BJ (cell line): ENCODE measurements at regions not wholly inside any gene's neighbourhood (a gene's known extent, or its start where the extent isn't known, plus 50 kb on each side); places are given as distances from the start of the nearest gene placed in this dataset.

ENCODE experiments used
- CTCF ChIA-PET: fragments of 350-600 bp; formaldehyde crosslinking; extraction: SDS; loops from one replicate; lab custom pipeline; 2021; ENCODE audit warnings: antibody characterized with exemption, inconsistent platforms; lab: Yijun Ruan, JAX
- POLR2A ChIA-PET: fragments of 300-600 bp; sonication (Branson Sonifier 250); formaldehyde crosslinking; extraction: SDS; loops from one replicate; lab custom pipeline; 2021; ENCODE audit warnings: antibody characterized with exemption; lab: Charles Lee
- DNase-seq: peaks from one replicate; pipeline ENCODE4 v3.0.0-alpha.2; 2011; ENCODE audit warnings: low read depth
- H3K27me3 ChIP-seq: 2 replicates; pipeline ENCODE4 v1.6.0; 2011; ENCODE audit warnings: low read length; ENCODE audit not compliant: control insufficient read depth, insufficient read depth
- H3K36me3 ChIP-seq: 2 replicates; pipeline ENCODE4 v1.5.1; 2011; ENCODE audit warnings: low read length; ENCODE audit not compliant: control insufficient read depth, insufficient read depth
- H3K4me3 ChIP-seq: 2 replicates; pipeline ENCODE4 v1.5.1; 2011; ENCODE audit warnings: low read depth, mild to moderate bottlenecking, control low read depth, low read length
- CTCF ChIP-seq: IDR thresholded peaks from 2 replicates; pipeline ENCODE4 v1.5.1; 2011; ENCODE audit warnings: low read depth, mild to moderate bottlenecking, control low read depth, inconsistent platforms, low read length, moderate library complexity; ENCODE audit not compliant: insufficient read depth

DNA sequence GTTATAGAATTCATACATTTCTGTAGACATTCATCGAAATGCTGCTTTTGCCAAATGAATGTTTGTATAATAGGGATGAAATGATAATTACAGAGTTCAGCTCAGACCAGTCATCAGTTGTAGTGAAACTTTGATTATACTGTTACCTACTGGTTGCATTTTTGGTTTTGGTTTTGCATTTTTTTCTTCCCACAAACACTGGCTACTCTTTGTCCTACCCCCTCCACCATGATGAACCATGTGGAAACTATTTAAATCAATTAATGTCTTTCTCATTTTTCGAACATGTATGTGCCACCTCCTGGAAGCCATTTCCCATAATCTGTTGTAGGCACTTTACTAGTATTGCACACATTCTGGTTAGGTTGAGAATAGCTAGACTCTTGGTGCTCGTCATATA, 75.3 kb upstream of the MTNR1B start:
- ChIA-PET POLR2A (no interaction called here), CTCF (no interaction called here)
- no peak overlapping the region for H3K4me3 ChIP-seq
- no peak for TF ChIP-seq CTCF
- DNase-seq: no peak
- no peaks in the 10 kb centered on the region for H3K27me3 ChIP-seq
- H3K36me3 ChIP-seq: no peaks in the 10 kb centered on the region

GRCh38 chr11:92897487-92897886, 72.0 kb upstream of the MTNR1B start:
- DNase-seq: no peak
- H3K4me3 ChIP-seq: no peak overlapping the region
- ChIA-PET POLR2A (no interaction called here), CTCF (interaction anchor here (1.0 kb wide), 1 partner anchor 12 kb away, joined by 4 read pairs; no protein-coding TSS in a partner anchor)
- TF ChIP-seq CTCF: no peak
- no peaks in the 10 kb centered on the region for H3K36me3 ChIP-seq
- H3K27me3 ChIP-seq: no peaks in the 10 kb centered on the region

DNA sequence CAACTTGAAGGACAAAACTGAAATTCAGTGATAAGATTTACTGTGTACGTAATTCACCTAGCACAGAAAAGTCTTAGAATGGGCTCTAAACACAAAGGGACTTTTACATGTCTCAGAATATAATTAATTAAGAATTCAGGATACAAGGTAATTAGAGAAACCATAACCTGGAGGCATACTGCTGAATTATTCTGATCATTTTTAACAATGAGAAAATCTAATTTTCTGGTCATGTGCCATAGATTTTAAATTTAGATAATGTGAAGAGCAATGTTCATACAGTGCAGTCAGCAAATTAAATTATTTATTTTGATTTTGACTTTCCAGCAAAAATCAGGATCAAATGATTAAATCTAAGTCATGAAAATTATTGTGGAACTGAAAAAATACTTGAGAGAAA, 67.0 kb upstream of the MTNR1B start:
- Histone ChIP-seq H3K27me3 (no peaks in the 10 kb centered on the region), H3K36me3 (no peaks in the 10 kb centered on the region), H3K4me3 (no peak overlapping the region)
- ChIA-PET POLR2A (no interaction called here), CTCF (no interaction called here)
- no peak for DNase-seq
- no peak for TF ChIP-seq CTCF

DNA sequence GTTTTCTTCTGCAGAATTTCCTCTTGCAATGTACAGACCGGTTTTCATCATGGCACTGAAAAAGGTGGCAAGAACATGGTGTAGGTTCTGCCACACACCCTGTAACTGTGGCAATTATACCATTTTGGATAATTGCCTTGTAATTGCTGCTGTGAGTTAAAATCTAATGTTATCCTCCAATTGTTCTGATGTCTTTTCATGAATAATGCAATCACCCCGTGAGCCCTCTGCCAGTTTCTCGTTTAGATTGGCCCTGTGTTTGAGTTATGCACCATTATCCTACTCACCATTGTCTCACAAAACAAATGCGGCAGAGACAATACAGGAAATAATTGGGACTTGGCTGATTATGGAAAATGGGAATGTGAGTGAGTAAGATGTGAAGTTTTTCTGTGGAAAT, 61.8 kb upstream of the MTNR1B start:
- TF ChIP-seq CTCF: no peak
- no peak for DNase-seq
- Histone ChIP-seq H3K4me3 (no peak overlapping the region), H3K27me3 (no peaks in the 10 kb centered on the region), H3K36me3 (no peaks in the 10 kb centered on the region)
- POLR2A ChIA-PET: no interaction called here
- CTCF ChIA-PET: interaction anchor here (0.8 kb wide), 1 partner anchor 1473 kb away, joined by 4 read pairs; no protein-coding TSS in a partner anchor

- H3K36me3 ChIP-seq: no peaks in the 10 kb centered on the region
- ChIA-PET CTCF (interaction anchor here (1.2 kb wide), 1 partner anchor 24 kb away, joined by 4 read pairs; no protein-coding TSS in a partner anchor), POLR2A (no interaction called here)
- H3K27me3 ChIP-seq: no peaks in the 10 kb centered on the region
- TF ChIP-seq CTCF: no peak
- no peak overlapping the region for H3K4me3 ChIP-seq
- no peak for DNase-seq
Measured at GRCh38 chr11:92909214-92909613, 60.2 kb upstream of the MTNR1B start.
